ENCODE measurements at regions not wholly inside any gene's neighbourhood (a gene's known extent, or its start where the extent isn't known, plus 50 kb on each side); places are given as distances from the start of the nearest gene placed in this dataset.
"Not testable (repeated sequence)": the region's sequence is repeated elsewhere in the genome, so short reads cannot be mapped to it uniquely, and the experiment has no call there.

- H3K36me3 ChIP-seq, result no peaks in the 10 kb centered on the region
- no peaks in the 10 kb centered on the region for H3K27me3 ChIP-seq
- TF ChIP-seq CTCF (IDR thresholded peaks at IDR 0.05) (no peak), POLR2A (IDR thresholded peaks at IDR 0.05) (no peak)
- DNase-seq, result no peak
- no peaks in the 10 kb centered on the region for H3K9me3 ChIP-seq
- H3K27ac ChIP-seq, result no peak overlapping the region
- no peak overlapping the region for H3K4me3 ChIP-seq
- no peaks in the 10 kb centered on the region for H3K4me1 ChIP-seq
Observed at GRCh38 chr12:25361511-25361910, 110.8 kb upstream of the KRAS start.

- Histone ChIP-seq H3K36me3 (no peaks in the 10 kb centered on the region), H3K27ac (no peak overlapping the region), H3K9me3 (no peaks in the 10 kb centered on the region), H3K4me1 (no peaks in the 10 kb centered on the region), H3K27me3 (no peaks in the 10 kb centered on the region), H3K4me3 (no peak overlapping the region)
- TF ChIP-seq POLR2A (IDR thresholded peaks at IDR 0.05) (no peak), CTCF (IDR thresholded peaks at IDR 0.05) (no peak)
- no peak for DNase-seq
Observed at GRCh38 chr12:25357595-25357994, 106.9 kb upstream of the KRAS start.

GRCh38 chr12:25352942-25353341 is 102.2 kb upstream of the KRAS start:
- not testable (repeated sequence) for H3K9me3 ChIP-seq, H3K27ac ChIP-seq, H3K27me3 ChIP-seq, H3K4me1 ChIP-seq, H3K36me3 ChIP-seq, DNase-seq, H3K4me3 ChIP-seq

- TF ChIP-seq POLR2A (IDR thresholded peaks at IDR 0.05), result no peak
- no peak for TF ChIP-seq CTCF (IDR thresholded peaks at IDR 0.05)
- Histone ChIP-seq H3K36me3 (no peaks in the 10 kb centered on the region), H3K4me3 (no peak overlapping the region), H3K9me3 (no peaks in the 10 kb centered on the region), H3K27ac (no peak overlapping the region), H3K27me3 (no peaks in the 10 kb centered on the region), H3K4me1 (no peaks in the 10 kb centered on the region)
- DNase-seq, result no peak
Observed at GRCh38 chr12:25352083-25352918, 101.6 kb upstream of the KRAS start.

- DNase-seq, result no peak
- Histone ChIP-seq H3K27ac (no peak overlapping the region), H3K4me3 (no peak overlapping the region), H3K27me3 (no peaks in the 10 kb centered on the region), H3K4me1 (no peaks in the 10 kb centered on the region), H3K9me3 (no peaks in the 10 kb centered on the region), H3K36me3 (no peaks in the 10 kb centered on the region)
- TF ChIP-seq CTCF (IDR thresholded peaks at IDR 0.05), result no peak
- TF ChIP-seq POLR2A (IDR thresholded peaks at IDR 0.05), result no peak
Observed at GRCh38 chr12:25348593-25348895, 97.8 kb upstream of the KRAS start.

GRCh38 chr12:25347716-25348592 is 97.2 kb upstream of the KRAS start:
- no peak for TF ChIP-seq CTCF (IDR thresholded peaks at IDR 0.05)
- no peak overlapping the region for H3K27ac ChIP-seq
- no peak overlapping the region for H3K4me3 ChIP-seq
- no peak for DNase-seq
- H3K36me3 ChIP-seq, result no peaks in the 10 kb centered on the region
- H3K9me3 ChIP-seq, result no peaks in the 10 kb centered on the region
- H3K27me3 ChIP-seq, result no peaks in the 10 kb centered on the region
- no peaks in the 10 kb centered on the region for H3K4me1 ChIP-seq

GRCh38 chr12:25341877-25342276 is 91.1 kb upstream of the KRAS start:
- not testable (repeated sequence) for H3K36me3 ChIP-seq, DNase-seq, H3K27ac ChIP-seq, H3K9me3 ChIP-seq, H3K27me3 ChIP-seq, H3K4me3 ChIP-seq, H3K4me1 ChIP-seq
